ENCODE measurements at regions not wholly inside any gene's neighbourhood (a gene's known extent, or its start where the extent isn't known, plus 50 kb on each side); places are given as distances from the start of the nearest gene placed in this dataset.

DNA sequence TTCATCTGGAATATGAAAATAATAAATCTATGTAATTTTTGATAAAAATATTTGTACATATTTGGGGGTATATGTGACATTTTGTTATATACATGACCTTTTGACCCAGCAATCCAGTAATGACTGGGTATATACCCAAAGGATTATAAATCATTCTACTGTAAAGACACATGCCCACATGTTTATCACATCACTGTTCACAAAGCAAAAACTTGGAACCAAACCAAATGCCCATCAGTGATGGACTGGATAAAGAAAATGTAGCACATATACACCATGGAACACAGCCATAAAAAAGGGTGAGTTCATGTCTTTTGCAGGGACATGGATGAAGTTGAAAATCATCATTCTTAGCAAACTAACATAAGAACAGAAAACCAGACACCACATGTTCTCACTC lies 472.1 kb upstream of the DDX18 start:
- TF ChIP-seq TAF1 (IDR thresholded peaks at IDR 0.05; ENCODE audit: borderline replicate concordance, insufficient read depth, low read length) (no peak), FOXP2 (optimal IDR thresholded peaks at IDR 0.05; ENCODE audit: borderline replicate concordance, extremely low read depth, extremely low read length, insufficient read depth) (no peak), SIN3A (IDR thresholded peaks at IDR 0.05; ENCODE audit: borderline replicate concordance, insufficient read depth, low read length) (no peak), POLR2AphosphoS5 (IDR thresholded peaks at IDR 0.05; ENCODE audit: low read depth, low read length) (no peak)
- TF ChIP-seq, protein P1, sequence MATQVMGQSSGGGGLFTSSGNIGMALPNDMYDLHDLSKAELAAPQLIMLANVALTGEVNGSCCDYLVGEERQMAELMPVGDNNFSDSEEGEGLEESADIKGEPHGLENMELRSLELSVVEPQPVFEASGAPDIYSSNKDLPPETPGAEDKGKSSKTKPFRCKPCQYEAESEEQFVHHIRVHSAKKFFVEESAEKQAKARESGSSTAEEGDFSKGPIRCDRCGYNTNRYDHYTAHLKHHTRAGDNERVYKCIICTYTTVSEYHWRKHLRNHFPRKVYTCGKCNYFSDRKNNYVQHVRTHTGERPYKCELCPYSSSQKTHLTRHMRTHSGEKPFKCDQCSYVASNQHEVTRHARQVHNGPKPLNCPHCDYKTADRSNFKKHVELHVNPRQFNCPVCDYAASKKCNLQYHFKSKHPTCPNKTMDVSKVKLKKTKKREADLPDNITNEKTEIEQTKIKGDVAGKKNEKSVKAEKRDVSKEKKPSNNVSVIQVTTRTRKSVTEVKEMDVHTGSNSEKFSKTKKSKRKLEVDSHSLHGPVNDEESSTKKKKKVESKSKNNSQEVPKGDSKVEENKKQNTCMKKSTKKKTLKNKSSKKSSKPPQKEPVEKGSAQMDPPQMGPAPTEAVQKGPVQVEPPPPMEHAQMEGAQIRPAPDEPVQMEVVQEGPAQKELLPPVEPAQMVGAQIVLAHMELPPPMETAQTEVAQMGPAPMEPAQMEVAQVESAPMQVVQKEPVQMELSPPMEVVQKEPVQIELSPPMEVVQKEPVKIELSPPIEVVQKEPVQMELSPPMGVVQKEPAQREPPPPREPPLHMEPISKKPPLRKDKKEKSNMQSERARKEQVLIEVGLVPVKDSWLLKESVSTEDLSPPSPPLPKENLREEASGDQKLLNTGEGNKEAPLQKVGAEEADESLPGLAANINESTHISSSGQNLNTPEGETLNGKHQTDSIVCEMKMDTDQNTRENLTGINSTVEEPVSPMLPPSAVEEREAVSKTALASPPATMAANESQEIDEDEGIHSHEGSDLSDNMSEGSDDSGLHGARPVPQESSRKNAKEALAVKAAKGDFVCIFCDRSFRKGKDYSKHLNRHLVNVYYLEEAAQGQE (IDR thresholded peaks at IDR 0.05; ENCODE audit: insufficient read depth in 1 of 2, low read depth in 2 of 2, low read length in 2 of 2), result no peak

DNA sequence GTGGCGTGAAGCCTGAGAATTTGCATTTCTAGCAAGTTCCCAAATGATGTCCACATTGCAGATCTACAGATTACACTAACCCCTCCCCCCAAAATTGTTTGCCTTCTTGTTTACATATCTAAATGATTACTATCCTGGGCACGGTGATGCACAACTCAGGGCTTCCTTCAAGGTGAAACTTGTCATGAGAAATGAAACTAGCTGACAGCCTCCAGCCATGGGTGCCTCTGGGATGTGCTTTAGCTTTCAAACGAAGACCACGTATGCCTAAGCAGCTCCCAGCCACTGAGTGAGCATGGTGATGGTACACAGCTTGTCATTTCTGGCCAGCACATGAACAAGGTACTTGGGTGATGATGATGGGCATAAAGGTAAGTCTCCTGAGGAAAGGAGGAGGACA lies 464.8 kb upstream of the DDX18 start:
- TF ChIP-seq SIN3A (IDR thresholded peaks at IDR 0.05; ENCODE audit: borderline replicate concordance, insufficient read depth, low read length) (no peak), FOXP2 (optimal IDR thresholded peaks at IDR 0.05; ENCODE audit: borderline replicate concordance, extremely low read depth, extremely low read length, insufficient read depth) (no peak), POLR2AphosphoS5 (IDR thresholded peaks at IDR 0.05; ENCODE audit: low read depth, low read length) (no peak), TAF1 (IDR thresholded peaks at IDR 0.05; ENCODE audit: borderline replicate concordance, insufficient read depth, low read length) (no peak)
- TF ChIP-seq, protein P1 (IDR thresholded peaks at IDR 0.05; ENCODE audit: insufficient read depth in 1 of 2, low read depth in 2 of 2, low read length in 2 of 2), result no peak

DNA sequence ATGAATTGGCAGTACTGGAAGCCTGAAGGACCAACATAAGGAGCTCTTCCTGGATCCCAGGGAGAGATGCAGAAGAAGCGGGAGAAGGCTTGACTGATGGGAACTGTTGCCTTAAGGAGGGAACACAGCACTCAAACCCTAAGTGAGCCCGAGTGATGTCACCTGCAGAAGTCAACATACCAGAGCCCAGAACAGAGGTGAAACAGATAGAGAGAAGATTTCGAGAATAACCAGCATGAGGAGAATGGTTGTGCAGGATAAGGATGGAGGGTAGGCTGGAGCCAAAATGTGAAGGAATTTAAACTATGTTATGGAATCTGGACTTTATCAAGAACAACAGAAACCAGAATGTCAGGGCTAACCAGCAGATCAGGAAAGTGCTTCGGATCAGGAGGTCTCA lies 463.1 kb upstream of the DDX18 start:
- TF ChIP-seq, protein P1 (IDR thresholded peaks at IDR 0.05; ENCODE audit: insufficient read depth in 1 of 2, low read depth in 2 of 2, low read length in 2 of 2), result no peak

DNA sequence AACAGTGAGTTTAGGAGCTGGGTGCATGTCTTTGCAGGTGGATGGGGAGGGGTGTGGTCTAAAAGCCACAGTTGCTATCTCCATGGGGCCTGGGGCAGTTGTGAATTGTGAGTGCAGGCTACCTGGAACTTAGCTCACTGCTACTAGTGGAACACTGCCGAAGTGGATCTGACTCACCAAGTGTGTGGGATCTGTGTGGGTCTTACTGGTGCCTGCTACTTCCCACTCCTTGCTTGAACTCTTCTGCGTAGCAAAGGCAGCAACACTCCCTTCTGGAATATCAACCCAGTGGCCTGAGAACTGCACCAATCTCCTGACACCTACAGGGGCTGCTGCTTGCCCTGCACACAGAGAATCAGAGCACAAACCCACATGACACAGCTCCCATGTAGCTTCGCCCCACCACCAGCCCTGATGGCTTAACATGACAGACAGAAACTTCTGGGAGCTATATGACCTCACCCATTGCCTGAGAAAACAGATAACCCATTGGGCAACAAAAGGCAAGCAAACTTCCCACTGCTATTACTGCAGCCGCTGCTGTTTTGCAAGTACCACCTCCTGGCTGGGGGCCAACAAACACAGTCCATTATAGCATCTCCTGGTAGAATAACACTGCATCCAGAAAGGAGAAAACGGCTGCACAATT lies 455.1 kb upstream of the DDX18 start:
- TF ChIP-seq FOXP2 (optimal IDR thresholded peaks at IDR 0.05; ENCODE audit: borderline replicate concordance, extremely low read depth, extremely low read length, insufficient read depth), result no peak
- no peak for TF ChIP-seq POLR2AphosphoS5 (IDR thresholded peaks at IDR 0.05; ENCODE audit: low read depth, low read length)
- TF ChIP-seq TAF1 (IDR thresholded peaks at IDR 0.05; ENCODE audit: borderline replicate concordance, insufficient read depth, low read length), result no peak
- TF ChIP-seq, protein P1 (IDR thresholded peaks at IDR 0.05; ENCODE audit: insufficient read depth in 1 of 2, low read depth in 2 of 2, low read length in 2 of 2), result no peak
- no peak for TF ChIP-seq SIN3A (IDR thresholded peaks at IDR 0.05; ENCODE audit: borderline replicate concordance, insufficient read depth, low read length)

DNA sequence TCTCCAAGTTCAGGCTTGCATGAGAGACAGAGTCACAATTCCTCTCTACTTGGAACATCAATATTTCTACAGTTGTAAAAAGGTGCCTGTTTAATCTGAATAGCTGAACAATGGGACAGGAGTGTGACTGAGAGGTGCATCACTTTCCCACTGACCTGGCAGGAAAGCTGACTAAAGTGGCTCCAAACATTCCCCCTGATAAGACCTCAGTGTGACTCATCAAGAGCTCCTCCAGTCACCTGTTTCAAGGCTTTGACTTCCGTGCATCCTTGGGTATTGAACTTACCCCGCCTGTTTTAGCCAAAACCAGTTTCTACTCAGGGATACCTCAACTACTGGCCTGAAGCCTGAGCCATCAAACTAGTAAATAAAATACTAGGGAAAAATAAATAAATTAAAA lies 453.9 kb upstream of the DDX18 start:
- TF ChIP-seq SIN3A (IDR thresholded peaks at IDR 0.05; ENCODE audit: borderline replicate concordance, insufficient read depth, low read length) (no peak), TAF1 (IDR thresholded peaks at IDR 0.05; ENCODE audit: borderline replicate concordance, insufficient read depth, low read length) (no peak), FOXP2 (optimal IDR thresholded peaks at IDR 0.05; ENCODE audit: borderline replicate concordance, extremely low read depth, extremely low read length, insufficient read depth) (no peak), POLR2AphosphoS5 (IDR thresholded peaks at IDR 0.05; ENCODE audit: low read depth, low read length) (no peak)
- TF ChIP-seq, protein P1 (IDR thresholded peaks at IDR 0.05; ENCODE audit: insufficient read depth in 1 of 2, low read depth in 2 of 2, low read length in 2 of 2), result no peak

Measured in PFSK-1 (cell line).